IMR-90 (cell line): ENCODE measurements at regions not wholly inside any gene's neighbourhood (a gene's known extent, or its start where the extent isn't known, plus 50 kb on each side); places are given as distances from the start of the nearest gene placed in this dataset.
"Not testable (repeated sequence)": the region's sequence is repeated elsewhere in the genome, so short reads cannot be mapped to it uniquely, and the experiment has no call there.

ENCODE experiments used
- ATAC-seq: fragments of 200-7000 bp; cut with Tn5 transposase; 2 replicates; pipeline ENCODE4 v1.9.1; 2020; ENCODE audit warnings: low read depth, mild to moderate bottlenecking, moderate library complexity
- BruUV-seq: library from RNA; stranded (reverse); fragments of 400-500 nt; replicated peaks from 2 replicates; lab custom pipeline; 2021; lab: Mats Ljungman, UMichigan
- CTCF ChIA-PET: fragments of 300-600 bp; formaldehyde crosslinking; extraction: SDS; loops from one replicate; lab custom pipeline; 2021; ENCODE audit warnings: antibody characterized with exemption; lab: Yijun Ruan, JAX
- POLR2A ChIA-PET: fragments of 300-600 bp; sonication (Branson Sonifier 250); formaldehyde crosslinking; loops from one replicate; lab custom pipeline; 2022; ENCODE audit warnings: antibody characterized with exemption; ENCODE audit not compliant: unreplicated experiment; lab: Charles Lee
- DNase-seq: peaks from one replicate; pipeline ENCODE4 v3.0.0; 2013
- H2AFZ ChIP-seq: replicated peaks from 2 replicates; pipeline ENCODE3; 2013; ENCODE audit warnings: low read length, mild to moderate bottlenecking; ENCODE audit not compliant: poor library complexity
- H2AK5ac ChIP-seq: 2 replicates; pipeline ENCODE4 v1.6.1; 2013; ENCODE audit warnings: low read depth, low read length, inconsistent platforms
- H2AK9ac ChIP-seq: replicated peaks from 2 replicates; pipeline ENCODE3; 2013; ENCODE audit warnings: mild to moderate bottlenecking, low read depth, low read length, moderate library complexity; ENCODE audit not compliant: poor library complexity
- H2BK120ac ChIP-seq: 2 replicates; pipeline ENCODE4 v1.6.1; 2013; ENCODE audit warnings: low read depth, low read length, inconsistent platforms
- H2BK15ac ChIP-seq: 3 replicates; pipeline ENCODE4 v1.6.1; 2013; ENCODE audit warnings: low read depth, low read length, inconsistent platforms
- H2BK20ac ChIP-seq: 2 replicates; pipeline ENCODE4 v1.6.1; 2013; ENCODE audit warnings: low read depth, mild to moderate bottlenecking, inconsistent platforms, low read length, moderate library complexity
- H2BK5ac ChIP-seq: 2 replicates; pipeline ENCODE4 v1.6.1; 2013; ENCODE audit warnings: mild to moderate bottlenecking, low read depth, low read length, inconsistent platforms; ENCODE audit not compliant: poor library complexity, severe bottlenecking
- H3K14ac ChIP-seq: replicated peaks from 2 replicates; pipeline ENCODE4 v1.6.1; 2013; ENCODE audit warnings: low read depth, low read length, inconsistent platforms
- H3K18ac ChIP-seq: 2 replicates; pipeline ENCODE4 v1.6.1; 2013; ENCODE audit warnings: low read depth, low read length, control low read depth
- H3K23ac ChIP-seq: 2 replicates; pipeline ENCODE4 v1.6.1; 2013; ENCODE audit warnings: low read depth, low read length, inconsistent platforms
- H3K27ac ChIP-seq: 2 replicates; pipeline ENCODE4 v1.5.1; 2013; ENCODE audit warnings: mild to moderate bottlenecking, control low read depth, low read length; ENCODE audit not compliant: insufficient read depth
- H3K27me3 ChIP-seq: 2 replicates; pipeline ENCODE4 v1.6.1; 2013; ENCODE audit warnings: low read length; ENCODE audit not compliant: control insufficient read depth, insufficient read depth
- H3K36me3 ChIP-seq: 2 replicates; pipeline ENCODE4 v1.6.1; 2013; ENCODE audit warnings: low read length, mixed read lengths; ENCODE audit not compliant: control insufficient read depth, insufficient read depth
- H3K4ac ChIP-seq: 2 replicates; pipeline ENCODE4 v1.6.1; 2013; ENCODE audit warnings: low read depth, low read length, inconsistent platforms
- H3K4me1 ChIP-seq: 2 replicates; pipeline ENCODE4 v1.6.1; 2013; ENCODE audit warnings: low read length, mixed read lengths; ENCODE audit not compliant: control insufficient read depth, insufficient read depth
- H3K4me2 ChIP-seq: 2 replicates; pipeline ENCODE4 v1.6.1; 2013; ENCODE audit warnings: low read depth, mild to moderate bottlenecking, control low read depth, low read length, moderate library complexity
- H3K4me3 ChIP-seq: 2 replicates; pipeline ENCODE4 v1.5.1; 2013; ENCODE audit warnings: low read depth, mild to moderate bottlenecking, control low read depth, low read length, moderate library complexity; ENCODE audit not compliant: insufficient read depth
- H3K56ac ChIP-seq: 2 replicates; pipeline ENCODE4 v1.6.1; 2013; ENCODE audit warnings: low read length, inconsistent platforms; ENCODE audit not compliant: insufficient read depth; ENCODE audit errors: extremely low read depth
- H3K79me1 ChIP-seq, 2 experiments: 2 replicates each; pipeline ENCODE4 v1.6.1; 2013; ENCODE audit warnings: low read length in 2 of 2, inconsistent platforms in 1 of 2, low read depth in 1 of 2
- H3K9ac ChIP-seq: 2 replicates; pipeline ENCODE4 v1.6.1; 2013; ENCODE audit warnings: low read depth, low read length, control low read depth
- H3K9me1 ChIP-seq: 2 replicates; pipeline ENCODE4 v1.6.1; 2013; ENCODE audit warnings: low read length, inconsistent platforms; ENCODE audit not compliant: insufficient read depth
- H3K9me3 ChIP-seq: 2 replicates; pipeline ENCODE4 v1.6.1; 2013; ENCODE audit warnings: low read length; ENCODE audit not compliant: control insufficient read depth, insufficient read depth
- H4K20me1 ChIP-seq: 2 replicates; pipeline ENCODE4 v1.6.1; 2013; ENCODE audit warnings: low read length, inconsistent platforms; ENCODE audit not compliant: insufficient read depth
- H4K5ac ChIP-seq: 2 replicates; pipeline ENCODE4 v1.6.1; 2013; ENCODE audit warnings: mild to moderate bottlenecking, low read depth, low read length, control low read depth
- H4K8ac ChIP-seq, 2 experiments: 2 replicates each; pipeline ENCODE4 v1.6.1; 2013; ENCODE audit warnings: low read depth in 2 of 2, low read length in 2 of 2, control low read depth in 1 of 2, inconsistent platforms in 1 of 2
- H4K91ac ChIP-seq: 2 replicates; pipeline ENCODE4 v1.6.1; 2013; ENCODE audit warnings: low read depth, low read length, inconsistent platforms; ENCODE audit not compliant: insufficient read depth
- WGBS, 2 experiments: methylation state at CpG; one replicate each; pipeline versions ENCODE4 v1.1.5 to v1.1.7; 2013; ENCODE audit warnings: missing lambda C conversion rate in 2 of 2; ENCODE audit not compliant: insufficient read length in 1 of 2; ENCODE audit errors: extremely low coverage in 2 of 2; 5-methylcytosine and 5-hydroxymethylcytosine counted together
- dilution Hi-C: fragments of 300-500 bp; cut with HindIII; formaldehyde crosslinking; loops from one replicate; pipeline ENCODE4 v1.14.3; 2018; ENCODE audit warnings: low sequenced_read_pairs; ENCODE audit not compliant: unreplicated experiment
- in situ Hi-C: fragments of 300-500 bp; cut with MboI; formaldehyde crosslinking; loops from 3 replicates; pipeline ENCODE4 v1.14.3; 2019; ENCODE audit warnings: low sequenced_read_pairs, inconsistent platforms, mixed read lengths
- intact Hi-C: fragments of 100-400 bp; cut with micrococcal nuclease; formaldehyde crosslinking; loops from 2 replicates; pipeline ENCODE4 v1.10.0; 2022

DNA sequence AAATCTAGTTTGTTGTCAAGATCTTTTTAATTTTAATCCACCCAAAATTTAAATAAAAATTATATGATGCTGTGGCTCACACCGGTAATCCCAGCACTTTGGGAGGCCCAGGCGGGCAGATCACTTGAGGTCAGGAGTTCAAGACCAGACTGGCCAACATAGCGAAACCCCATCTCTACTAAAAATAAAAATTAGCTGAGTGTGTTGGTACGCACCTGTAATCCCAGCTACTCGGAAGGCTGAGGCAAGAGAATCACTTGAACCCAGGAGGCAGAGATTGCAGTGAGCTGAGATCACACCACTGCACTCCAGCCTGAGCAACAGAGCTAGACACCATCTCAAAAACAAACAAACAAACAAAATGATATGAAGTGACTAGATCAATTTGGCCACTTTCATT, 253.0 kb upstream of the MGMT start:
- H3K79me1 ChIP-seq, H4K8ac ChIP-seq, H2BK20ac ChIP-seq, in situ Hi-C loops, H4K5ac ChIP-seq, BruUV-seq, H3K9me1 ChIP-seq, H3K9me3 ChIP-seq, H3K56ac ChIP-seq, H3K27ac ChIP-seq, DNase-seq, dilution Hi-C loops, H3K4ac ChIP-seq, H3K27me3 ChIP-seq, H2AK5ac ChIP-seq, H3K18ac ChIP-seq, H4K20me1 ChIP-seq, H3K23ac ChIP-seq, H2BK5ac ChIP-seq, ATAC-seq, H4K91ac ChIP-seq, H3K9ac ChIP-seq, intact Hi-C loops, H2BK15ac ChIP-seq, H3K4me1 ChIP-seq, H3K14ac ChIP-seq, H2AK9ac ChIP-seq, H3K4me3 ChIP-seq, H3K36me3 ChIP-seq, H2BK120ac ChIP-seq, POLR2A ChIA-PET, CTCF ChIA-PET, H2AFZ ChIP-seq, H3K4me2 ChIP-seq: not testable (repeated sequence)
- WGBS, 2 experiments = no CpG with 5 or more reads among the region's 5 CpGs
